Activated naive CD4-positive, alpha-beta T cell treated with anti-CD3 and anti-CD28 coated beads, Interleukin-2, amount 50 U/mL, for 24 hours (primary cell): ENCODE measurements at regions not wholly inside any gene's neighbourhood (a gene's known extent, or its start where the extent isn't known, plus 50 kb on each side); places are given as distances from the start of the nearest gene placed in this dataset.

Source experiments
- H3K27ac Mint-ChIP-seq: one replicate; pipeline ENCODE4 v1.8.0; 2021; ENCODE audit warnings: mild to moderate bottlenecking, mixed read lengths
- H3K27me3 Mint-ChIP-seq: one replicate; pipeline ENCODE4 v1.8.0; 2021; ENCODE audit warnings: mixed read lengths
- H3K36me3 Mint-ChIP-seq: one replicate; pipeline ENCODE4 v1.8.0; 2021; ENCODE audit warnings: mixed read lengths
- H3K4me1 Mint-ChIP-seq: one replicate; pipeline ENCODE4 v1.8.0; 2021; ENCODE audit warnings: mixed read lengths
- H3K4me3 Mint-ChIP-seq: one replicate; pipeline ENCODE4 v1.8.0; 2021; ENCODE audit warnings: mild to moderate bottlenecking, mixed read lengths
- H3K9me3 Mint-ChIP-seq: one replicate; pipeline ENCODE4 v1.8.0; 2021; ENCODE audit warnings: mixed read lengths

- Mint-ChIP-seq H3K4me3 (no peak overlapping the region), H3K4me1 (no peaks in the 10 kb centered on the region), H3K27ac (no peak overlapping the region), H3K9me3 (no peaks in the 10 kb centered on the region), H3K27me3 (peaks cover 6% of the 10 kb centered on the region), H3K36me3 (no peaks in the 10 kb centered on the region)
Measured at GRCh38 chr22:49259839-49260615, 567.6 kb downstream of the BRD1 start.

GRCh38 chr22:49258107-49259010, 569.3 kb downstream of the BRD1 start:
- Mint-ChIP-seq H3K36me3 (no peaks in the 10 kb centered on the region), H3K4me1 (no peaks in the 10 kb centered on the region)

GRCh38 chr22:49257551-49257961, 570.1 kb downstream of the BRD1 start:
- H3K4me1 Mint-ChIP-seq = no peaks in the 10 kb centered on the region
- H3K4me3 Mint-ChIP-seq = no peak overlapping the region
- peaks cover 11% of the 10 kb centered on the region for H3K27me3 Mint-ChIP-seq
- H3K27ac Mint-ChIP-seq = no peak overlapping the region
- H3K36me3 Mint-ChIP-seq = no peaks in the 10 kb centered on the region
- H3K9me3 Mint-ChIP-seq = no peaks in the 10 kb centered on the region

More at GRCh38 chr22:49258107-49259010, 569.3 kb downstream of the BRD1 start:
- Mint-ChIP-seq H3K27me3 (peaks cover 7% of the 10 kb centered on the region), H3K27ac (no peak overlapping the region), H3K4me3 (no peak overlapping the region), H3K9me3 (no peaks in the 10 kb centered on the region)

- H3K27ac Mint-ChIP-seq = no peak overlapping the region
- H3K9me3 Mint-ChIP-seq = no peaks in the 10 kb centered on the region
Measured at GRCh38 chr22:49255741-49256318, 571.8 kb downstream of the BRD1 start.

GRCh38 chr22:49255154-49255553, 572.5 kb downstream of the BRD1 start:
- H3K27me3 Mint-ChIP-seq = peaks cover 15% of the 10 kb centered on the region
- no peak overlapping the region for H3K27ac Mint-ChIP-seq
- no peaks in the 10 kb centered on the region for H3K36me3 Mint-ChIP-seq
- H3K4me3 Mint-ChIP-seq = no peak overlapping the region
- no peaks in the 10 kb centered on the region for H3K9me3 Mint-ChIP-seq
- no peaks in the 10 kb centered on the region for H3K4me1 Mint-ChIP-seq

More at GRCh38 chr22:49255741-49256318, 571.8 kb downstream of the BRD1 start:
- H3K4me3 Mint-ChIP-seq = no peak overlapping the region
- peaks cover 15% of the 10 kb centered on the region for H3K27me3 Mint-ChIP-seq
- no peaks in the 10 kb centered on the region for H3K4me1 Mint-ChIP-seq
- no peaks in the 10 kb centered on the region for H3K36me3 Mint-ChIP-seq

- H3K36me3 Mint-ChIP-seq = no peaks in the 10 kb centered on the region
- H3K27me3 Mint-ChIP-seq = peaks cover 17% of the 10 kb centered on the region
- no peaks in the 10 kb centered on the region for H3K4me1 Mint-ChIP-seq
- H3K27ac Mint-ChIP-seq = no peak overlapping the region
- no peaks in the 10 kb centered on the region for H3K9me3 Mint-ChIP-seq
- H3K4me3 Mint-ChIP-seq = no peak overlapping the region
Measured at GRCh38 chr22:49253656-49254055, 574.0 kb downstream of the BRD1 start.

GRCh38 chr22:49251371-49251770, 576.3 kb downstream of the BRD1 start:
- H3K4me3 Mint-ChIP-seq = no peak overlapping the region
- no peaks in the 10 kb centered on the region for H3K4me1 Mint-ChIP-seq
- no peak overlapping the region for H3K27ac Mint-ChIP-seq
- no peaks in the 10 kb centered on the region for H3K36me3 Mint-ChIP-seq
- H3K9me3 Mint-ChIP-seq = no peaks in the 10 kb centered on the region
- H3K27me3 Mint-ChIP-seq = peaks cover 17% of the 10 kb centered on the region

DNA sequence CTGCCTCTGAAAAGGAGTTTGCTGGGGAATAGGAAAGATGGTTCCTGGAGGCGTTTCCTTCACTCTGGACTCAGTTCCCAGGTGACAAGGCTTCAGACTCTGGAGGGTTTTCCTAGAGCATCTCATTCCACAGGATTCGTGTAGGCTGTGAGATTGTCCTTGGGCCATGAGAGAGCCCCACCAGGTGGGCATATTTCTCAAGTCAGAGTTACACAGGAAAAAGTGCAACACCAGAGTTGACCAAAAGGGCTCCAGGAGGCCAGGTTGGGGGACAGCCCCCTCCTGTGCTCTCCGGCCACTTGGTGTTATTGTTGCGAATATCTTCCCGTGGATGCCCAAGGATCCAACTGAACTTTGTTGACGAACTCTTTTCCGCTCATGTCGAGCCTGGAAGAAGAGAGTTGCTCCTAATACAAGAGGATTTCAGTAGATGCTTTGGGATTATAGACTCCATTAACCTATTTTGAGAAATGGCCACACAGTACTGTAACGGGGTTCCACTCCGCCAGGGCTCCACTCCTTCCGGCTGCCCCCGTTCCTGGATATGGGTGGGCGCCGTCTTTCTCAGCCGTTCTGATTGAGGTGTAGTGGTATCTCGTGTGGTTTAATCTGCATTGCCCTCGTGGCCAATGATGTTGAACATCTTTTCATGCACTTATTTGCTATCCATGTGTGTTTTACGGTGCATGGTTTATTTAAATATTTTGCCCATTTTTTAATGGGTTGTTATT, 580.3 kb downstream of the BRD1 start:
- peaks cover 7% of the 10 kb centered on the region for H3K27me3 Mint-ChIP-seq

GRCh38 chr22:49244466-49245420, 582.9 kb downstream of the BRD1 start:
- Mint-ChIP-seq H3K27me3 (peaks cover 2% of the 10 kb centered on the region), H3K36me3 (no peaks in the 10 kb centered on the region), H3K4me3 (no peak overlapping the region), H3K27ac (no peak overlapping the region), H3K4me1 (no peaks in the 10 kb centered on the region), H3K9me3 (no peaks in the 10 kb centered on the region)

More for the DNA sequence above, 580.3 kb downstream of the BRD1 start:
- H3K27ac Mint-ChIP-seq = no peak overlapping the region
- no peaks in the 10 kb centered on the region for H3K4me1 Mint-ChIP-seq
- no peaks in the 10 kb centered on the region for H3K9me3 Mint-ChIP-seq
- no peak overlapping the region for H3K4me3 Mint-ChIP-seq
- H3K36me3 Mint-ChIP-seq = no peaks in the 10 kb centered on the region

DNA sequence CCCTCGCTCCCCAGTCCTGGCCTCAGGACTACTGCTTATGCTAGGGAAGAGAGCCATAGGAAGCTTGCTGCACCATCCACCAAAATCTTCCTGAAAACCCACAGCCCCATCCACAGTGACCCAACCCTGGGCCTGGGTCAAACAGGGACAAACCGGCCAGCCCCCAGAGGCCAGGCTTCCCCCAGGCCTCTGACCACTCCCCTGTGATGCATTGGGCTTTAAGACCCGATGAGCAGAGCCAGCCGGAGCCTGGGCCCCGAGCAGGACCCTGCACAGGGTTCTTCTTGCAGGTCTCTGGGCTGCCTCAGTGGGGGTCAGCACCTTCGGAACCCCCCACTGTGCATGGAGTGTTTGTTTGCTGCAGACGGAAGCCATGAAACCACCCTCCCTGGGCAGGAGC, 583.7 kb downstream of the BRD1 start:
- H3K4me3 Mint-ChIP-seq = no peak overlapping the region
- H3K4me1 Mint-ChIP-seq = no peaks in the 10 kb centered on the region

GRCh38 chr22:49243335-49243734, 584.3 kb downstream of the BRD1 start:
- no peak overlapping the region for H3K4me3 Mint-ChIP-seq
- no peaks in the 10 kb centered on the region for H3K9me3 Mint-ChIP-seq
- no peaks in the 10 kb centered on the region for H3K27me3 Mint-ChIP-seq
- H3K36me3 Mint-ChIP-seq = no peaks in the 10 kb centered on the region
- H3K4me1 Mint-ChIP-seq = no peaks in the 10 kb centered on the region
- H3K27ac Mint-ChIP-seq = no peak overlapping the region

More for the DNA sequence above, 583.7 kb downstream of the BRD1 start:
- no peaks in the 10 kb centered on the region for H3K36me3 Mint-ChIP-seq
- H3K27me3 Mint-ChIP-seq = peaks cover under 1% of the 10 kb centered on the region
- H3K27ac Mint-ChIP-seq = no peak overlapping the region
- no peaks in the 10 kb centered on the region for H3K9me3 Mint-ChIP-seq

- no peaks in the 10 kb centered on the region for H3K9me3 Mint-ChIP-seq
- H3K36me3 Mint-ChIP-seq = no peaks in the 10 kb centered on the region
- no peaks in the 10 kb centered on the region for H3K27me3 Mint-ChIP-seq
- no peaks in the 10 kb centered on the region for H3K4me1 Mint-ChIP-seq
- no peak overlapping the region for H3K4me3 Mint-ChIP-seq
- H3K27ac Mint-ChIP-seq = no peak overlapping the region
Measured at GRCh38 chr22:49242480-49242879, 585.2 kb downstream of the BRD1 start.

DNA sequence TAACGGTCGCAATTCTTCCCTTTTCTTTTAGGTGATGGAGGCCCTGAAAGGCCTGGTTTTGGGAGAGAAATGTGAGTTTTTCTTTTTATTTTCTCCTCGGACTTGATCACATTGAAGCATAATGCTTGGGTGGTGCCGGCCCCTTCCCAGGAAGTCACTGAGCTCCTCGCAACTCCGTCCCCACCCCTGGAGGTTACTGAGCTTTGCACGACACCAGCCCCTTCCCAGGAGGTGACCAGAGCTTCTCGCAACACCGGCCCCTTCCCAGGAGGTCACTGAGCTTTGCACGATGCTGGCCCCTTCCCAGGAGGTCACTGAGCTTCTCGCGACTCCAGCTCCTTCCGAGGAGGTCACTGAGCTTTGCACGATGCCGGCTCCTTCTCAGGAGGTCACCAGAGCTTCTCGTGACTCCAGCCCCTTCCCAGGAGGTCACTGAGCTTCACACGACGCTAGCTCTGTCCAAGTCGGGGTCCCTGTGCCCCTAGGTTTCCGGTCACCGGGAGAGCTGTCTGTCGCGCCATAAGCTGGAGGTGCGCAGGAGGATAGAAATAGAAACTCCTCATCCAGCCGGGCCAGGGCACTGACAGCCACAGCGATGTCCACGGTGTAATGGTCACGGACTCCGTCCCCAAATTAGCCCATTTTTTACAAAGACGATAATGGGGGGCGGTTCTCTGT, 586.4 kb downstream of the BRD1 start:
- Mint-ChIP-seq H3K27ac (no peak overlapping the region), H3K9me3 (no peaks in the 10 kb centered on the region), H3K4me3 (no peak overlapping the region), H3K27me3 (no peaks in the 10 kb centered on the region), H3K4me1 (no peaks in the 10 kb centered on the region), H3K36me3 (no peaks in the 10 kb centered on the region)

GRCh38 chr22:49240472-49240871, 587.2 kb downstream of the BRD1 start:
- Mint-ChIP-seq H3K4me3 (no peak overlapping the region), H3K9me3 (no peaks in the 10 kb centered on the region), H3K27me3 (no peaks in the 10 kb centered on the region), H3K27ac (no peak overlapping the region), H3K4me1 (no peaks in the 10 kb centered on the region), H3K36me3 (no peaks in the 10 kb centered on the region)
